ENCODE measurements at regions not wholly inside any gene's neighbourhood (a gene's known extent, or its start where the extent isn't known, plus 50 kb on each side); places are given as distances from the start of the nearest gene placed in this dataset.

- TF ChIP-seq SPI1 (IDR thresholded peaks at IDR 0.05; ENCODE audit: low read depth, low read length): no peak
- no peak for TF ChIP-seq POLR2A (IDR thresholded peaks at IDR 0.05; ENCODE audit: low read depth, low read length)
- TF ChIP-seq POLR2AphosphoS5 (IDR thresholded peaks at IDR 0.05; ENCODE audit: low read depth, low read length): no peak
- no peak for TF ChIP-seq TAF1 (IDR thresholded peaks at IDR 0.05; ENCODE audit: low read depth, low read length)
Observed at GRCh38 chr1:29621826-29622435, 385.6 kb downstream of the PTPRU start.
